H1 (cell line): ENCODE measurements at regions not wholly inside any gene's neighbourhood (a gene's known extent, or its start where the extent isn't known, plus 50 kb on each side); places are given as distances from the start of the nearest gene placed in this dataset.
"Not testable (repeated sequence)": the region's sequence is repeated elsewhere in the genome, so short reads cannot be mapped to it uniquely, and the experiment has no call there.

ENCODE experiments used
- CTCF ChIA-PET: fragments of 300-600 bp; sonication (Branson Sonifier 250); formaldehyde crosslinking; loops from one replicate; lab custom pipeline; 2021; ENCODE audit not compliant: partially characterized antibody; lab: Charles Lee
- POLR2A ChIA-PET: fragments of 300-600 bp; sonication (Branson Sonifier 250); formaldehyde crosslinking; loops from one replicate; lab custom pipeline; 2021; ENCODE audit warnings: inconsistent platforms; ENCODE audit not compliant: partially characterized antibody; lab: Charles Lee
- DNase-seq, 2 experiments: peaks; one replicate each; pipeline versions ENCODE4 v3.0.0 to v3.0.0-alpha.2; 2010 to 2022; ENCODE audit warnings: low spot score in 2 of 2, low read depth in 1 of 2, mixed read lengths in 1 of 2
- FAIRE-seq: peaks from 2 replicates; lab custom pipeline; 2011; peaks lifted over from hg19 to GRCh38; lab: Jason Lieb, UNC
- H2AFZ ChIP-seq: 2 replicates; pipeline ENCODE4 v1.8.1; 2012; ENCODE audit warnings: low read length, inconsistent platforms
- H2AK5ac ChIP-seq: 2 replicates; pipeline ENCODE4 v1.6.1; 2013; ENCODE audit warnings: low read depth, low read length
- H2BK120ac ChIP-seq: replicated peaks from 2 replicates; pipeline ENCODE3; 2013; ENCODE audit warnings: low read depth, low read length, inconsistent platforms
- H2BK12ac ChIP-seq: 2 replicates; pipeline ENCODE4 v1.6.1; 2013; ENCODE audit warnings: low read depth, low read length
- H2BK15ac ChIP-seq: 2 replicates; pipeline ENCODE4 v1.6.1; 2013; ENCODE audit warnings: low read length
- H2BK20ac ChIP-seq: 2 replicates; pipeline ENCODE4 v1.6.1; 2013; ENCODE audit warnings: low read length
- H2BK5ac ChIP-seq: 2 replicates; pipeline ENCODE4 v1.6.1; 2013; ENCODE audit warnings: low read depth, low read length
- H3K14ac ChIP-seq: 2 replicates; pipeline ENCODE4 v1.6.1; 2013; ENCODE audit warnings: inconsistent platforms; ENCODE audit not compliant: insufficient read length
- H3K18ac ChIP-seq: 2 replicates; pipeline ENCODE4 v1.6.1; 2013; ENCODE audit warnings: low read length; ENCODE audit errors: extremely low read depth
- H3K23ac ChIP-seq: 2 replicates; pipeline ENCODE4 v1.6.1; 2013; ENCODE audit warnings: inconsistent platforms; ENCODE audit not compliant: insufficient read length
- H3K23me2 ChIP-seq: 2 replicates; pipeline ENCODE4 v1.6.1; 2013; ENCODE audit warnings: low read depth, low read length
- H3K27ac ChIP-seq: 2 replicates; pipeline ENCODE4 v1.6.1; 2011; ENCODE audit warnings: low read depth, low read length, inconsistent platforms
- H3K27me3 ChIP-seq, 4 experiments: replicated peaks in 1 of 4; 1 replicate in 1 of 4; 2 replicates in 3 of 4; pipeline versions ENCODE4 v1.6.1 to v1.8.1; 2011 to 2013; ENCODE audit warnings: low read length in 3 of 4, mild to moderate bottlenecking in 3 of 4, inconsistent platforms in 2 of 4, mixed read lengths in 2 of 4, moderate library complexity in 1 of 4; ENCODE audit not compliant: control insufficient read depth in 3 of 4, insufficient read depth in 3 of 4; ENCODE audit errors: extremely low read depth in 1 of 4
- H3K36me3 ChIP-seq, 4 experiments: 2 replicates each; pipeline versions ENCODE4 v1.6.1 to v1.8.1; 2011 to 2013; ENCODE audit warnings: mild to moderate bottlenecking in 4 of 4, low read length in 3 of 4, moderate library complexity in 2 of 4, control low read depth in 1 of 4, inconsistent platforms in 1 of 4; ENCODE audit not compliant: insufficient read depth in 4 of 4, control insufficient read depth in 2 of 4
- H3K4ac ChIP-seq: replicated peaks from 2 replicates; pipeline ENCODE3; 2013; ENCODE audit warnings: low read length, low read depth, mixed read lengths, inconsistent platforms; ENCODE audit not compliant: insufficient read length
- H3K4me1 ChIP-seq, 4 experiments: replicated peaks in 1 of 4; 1 replicate in 1 of 4; 2 replicates in 3 of 4; pipeline versions ENCODE4 v1.6.1 to v1.8.1; 2011 to 2013; ENCODE audit warnings: low read length in 3 of 4, inconsistent platforms in 2 of 4, mixed read lengths in 1 of 4; ENCODE audit not compliant: insufficient read depth in 4 of 4, control insufficient read depth in 3 of 4
- H3K4me2 ChIP-seq, 2 experiments: 2 replicates each; pipeline versions ENCODE4 v1.6.1 to v1.8.1; 2011 to 2013; ENCODE audit warnings: low read depth in 2 of 2, low read length in 2 of 2, control low read depth in 1 of 2, inconsistent platforms in 1 of 2, mild to moderate bottlenecking in 1 of 2; ENCODE audit not compliant: insufficient read depth in 1 of 2
- H3K4me3 ChIP-seq, 4 experiments: fragments of 200-600, 300-600 bp in 1 of 4; sonication (generic), shearing (Covaris generic), sonication (Bioruptor Twin) in 1 of 4; 2 replicates each; pipeline versions ENCODE4 v1.5.1 to v1.8.1; 2011 to 2016; ENCODE audit warnings: low read length in 4 of 4, low read depth in 3 of 4, control low read depth in 2 of 4, inconsistent platforms in 2 of 4, mild to moderate bottlenecking in 2 of 4, mixed read lengths in 1 of 4, moderate library complexity in 1 of 4; ENCODE audit not compliant: insufficient read depth in 2 of 4; ENCODE audit errors: extremely low read depth in 1 of 4
- H3K56ac ChIP-seq: replicated peaks from 2 replicates; pipeline ENCODE3; 2013; ENCODE audit warnings: low read depth, mild to moderate bottlenecking, mixed read lengths, low read length, inconsistent platforms; ENCODE audit not compliant: insufficient read length
- H3K79me1 ChIP-seq: 2 replicates; pipeline ENCODE4 v1.6.1; 2013; ENCODE audit warnings: low read depth, low read length, control low read depth
- H3K79me2 ChIP-seq, 2 experiments: 2 replicates each; pipeline versions ENCODE4 v1.6.1 to v1.8.1; 2012 to 2013; ENCODE audit warnings: low read length in 2 of 2, mild to moderate bottlenecking in 2 of 2, inconsistent platforms in 1 of 2; ENCODE audit not compliant: insufficient read depth in 2 of 2, control insufficient read depth in 1 of 2
- H3K9ac ChIP-seq, 4 experiments: replicated peaks in 1 of 4; 1 replicate in 1 of 4; 2 replicates in 3 of 4; pipeline versions ENCODE4 v1.6.1 to v1.8.1; 2011 to 2013; ENCODE audit warnings: low read depth in 3 of 4, low read length in 3 of 4, control low read depth in 2 of 4, mild to moderate bottlenecking in 2 of 4, moderate library complexity in 2 of 4, inconsistent platforms in 1 of 4; ENCODE audit errors: extremely low read depth in 1 of 4
- H3K9me3 ChIP-seq, 2 experiments: 2 replicates each; pipeline versions ENCODE4 v1.6.1 to v1.8.1; 2012 to 2013; ENCODE audit warnings: mild to moderate bottlenecking in 2 of 2, moderate library complexity in 2 of 2, control low read depth in 1 of 2, inconsistent platforms in 1 of 2, low read depth in 1 of 2, low read length in 1 of 2, mixed read lengths in 1 of 2; ENCODE audit not compliant: insufficient read depth in 2 of 2
- H4K20me1 ChIP-seq, 2 experiments: replicated peaks in 1 of 2; 2 replicates each; pipeline versions ENCODE3 to v1.8.1; 2011 to 2013; ENCODE audit warnings: inconsistent platforms in 2 of 2, low read length in 2 of 2, mild to moderate bottlenecking in 1 of 2; ENCODE audit not compliant: insufficient read depth in 2 of 2, control insufficient read depth in 1 of 2
- H4K5ac ChIP-seq: 2 replicates; pipeline ENCODE4 v1.6.1; 2013; ENCODE audit warnings: low read length, low read depth, mixed read lengths, inconsistent platforms; ENCODE audit not compliant: insufficient read length
- H4K8ac ChIP-seq: 2 replicates; pipeline ENCODE4 v1.8.0; 2013; ENCODE audit warnings: mild to moderate bottlenecking, moderate library complexity, low read length, inconsistent platforms; ENCODE audit not compliant: insufficient read depth; ENCODE audit errors: extremely low read depth
- H4K91ac ChIP-seq: replicated peaks from 2 replicates; pipeline ENCODE3; 2013; ENCODE audit warnings: low read length, mixed read lengths, inconsistent platforms; ENCODE audit not compliant: insufficient read length
- whole genome bisulfite sequencing, 2 experiments: shearing (Covaris generic) in 1 of 2; methylation state at CpG; one replicate each; pipeline versions ENCODE4 v1.1.6 to v1.1.7; 2013 to 2015; ENCODE audit warnings: low lambda C conversion rate in 2 of 2, mixed read lengths in 2 of 2, inconsistent platforms in 1 of 2, low coverage in 1 of 2, missing lambda C conversion rate in 1 of 2; ENCODE audit not compliant: insufficient replicate concordance in 2 of 2, insufficient coverage in 1 of 2, insufficient read length in 1 of 2; ENCODE audit errors: extremely low coverage in 1 of 2, missing lambda C conversion rate in 1 of 2; 5-methylcytosine and 5-hydroxymethylcytosine counted together

DNA sequence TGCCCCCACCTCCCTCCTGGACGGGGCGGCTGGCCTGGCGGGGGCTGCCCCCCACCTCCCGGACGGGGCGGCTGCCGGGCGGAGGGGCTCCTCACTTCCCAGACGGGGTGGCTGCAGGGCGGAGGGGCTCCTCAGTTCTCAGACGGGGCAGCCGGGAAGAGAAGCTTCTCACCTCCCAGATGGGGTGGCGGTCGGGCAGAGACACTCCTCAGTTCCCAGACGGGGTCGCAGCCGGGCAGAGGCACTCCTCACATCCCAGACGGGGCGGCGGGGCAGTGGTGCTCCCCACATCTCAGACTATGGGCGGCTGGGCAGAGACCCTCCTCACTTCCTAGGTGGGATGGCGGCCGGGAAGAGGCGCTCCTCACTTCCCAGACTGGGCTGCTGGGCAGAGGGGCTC, 164.7 kb upstream of the ANKRD55 start:
- FAIRE-seq, H4K8ac ChIP-seq, H2AK5ac ChIP-seq, CTCF ChIA-PET, POLR2A ChIA-PET, H3K23ac ChIP-seq, H3K79me2 ChIP-seq, H3K4ac ChIP-seq, H3K9ac ChIP-seq, H2BK5ac ChIP-seq, H3K56ac ChIP-seq, H4K5ac ChIP-seq, H2BK20ac ChIP-seq, H3K4me2 ChIP-seq, H3K4me3 ChIP-seq, H3K18ac ChIP-seq, H2AFZ ChIP-seq, H3K23me2 ChIP-seq, H4K20me1 ChIP-seq, H3K9me3 ChIP-seq, H4K91ac ChIP-seq, H3K4me1 ChIP-seq, DNase-seq, H2BK12ac ChIP-seq, H2BK15ac ChIP-seq, H3K27ac ChIP-seq, H3K36me3 ChIP-seq, H3K14ac ChIP-seq, H2BK120ac ChIP-seq, H3K79me1 ChIP-seq, H3K27me3 ChIP-seq: not testable (repeated sequence)
- WGBS, 2 experiments, result 95% methylated on average over 4 of the region's 24 CpGs; no CpG with 5 or more reads in 1 of the 2 experiments
